Panc1 (cell line): ENCODE measurements at regions not wholly inside any gene's neighbourhood (a gene's known extent, or its start where the extent isn't known, plus 50 kb on each side); places are given as distances from the start of the nearest gene placed in this dataset.

Experiments used
- ATAC-seq: fragments of 200-7000 bp; cut with Tn5 transposase; 2 replicates; pipeline ENCODE4 v1.9.1; 2020; ENCODE audit warnings: mild to moderate bottlenecking, moderate library complexity
- BruUV-seq: library from RNA; stranded (reverse); fragments of 400-500 nt; replicated peaks from 2 replicates; lab custom pipeline; 2021; lab: Mats Ljungman, UMichigan
- CTCF ChIA-PET: fragments of 300-600 bp; sonication (Branson Sonifier 250); formaldehyde crosslinking; loops from one replicate; lab custom pipeline; 2022; ENCODE audit warnings: antibody characterized with exemption; lab: Charles Lee
- POLR2A ChIA-PET: fragments of 300-600 bp; sonication (Branson Sonifier 250); formaldehyde crosslinking; loops from one replicate; lab custom pipeline; 2022; ENCODE audit warnings: antibody characterized with exemption; lab: Charles Lee
- DNase-seq: peaks from one replicate; pipeline ENCODE4 v3.0.0-alpha.2; 2010; ENCODE audit warnings: low read depth, low spot score
- H3K27ac ChIP-seq: 2 replicates; pipeline ENCODE4 v1.5.1; 2011; ENCODE audit warnings: mild to moderate bottlenecking, low read length, inconsistent platforms
- H3K27me3 ChIP-seq: fragments of 200-500 bp; sonication (Bioruptor generic); 2 replicates; pipeline ENCODE4 v1.6.0; 2014; ENCODE audit warnings: low read length, inconsistent platforms; ENCODE audit not compliant: control insufficient read depth, insufficient read depth
- H3K36me3 ChIP-seq: fragments of 200-500 bp; sonication (Bioruptor generic); 2 replicates; pipeline ENCODE4 v1.5.1; 2014; ENCODE audit warnings: inconsistent platforms, mild to moderate bottlenecking, low read length, moderate library complexity; ENCODE audit not compliant: control insufficient read depth, insufficient read depth
- H3K4me1 ChIP-seq: 2 replicates; pipeline ENCODE4 v1.5.1; 2011; ENCODE audit warnings: inconsistent platforms, mild to moderate bottlenecking, low read length, moderate library complexity; ENCODE audit not compliant: control insufficient read depth, insufficient read depth
- H3K4me3 ChIP-seq, 2 experiments: 2 replicates each; pipeline ENCODE4 v1.5.1; 2011 to 2012; ENCODE audit warnings: low read depth in 2 of 2, low read length in 2 of 2, mild to moderate bottlenecking in 2 of 2, inconsistent platforms in 1 of 2, moderate library complexity in 1 of 2
- H3K9me3 ChIP-seq: fragments of 200-500 bp; sonication (Bioruptor generic); 2 replicates; pipeline ENCODE4 v1.5.1; 2014; ENCODE audit warnings: low read depth, mild to moderate bottlenecking, inconsistent platforms, low read length, moderate library complexity; ENCODE audit not compliant: control insufficient read depth, insufficient read depth
- POLR2AphosphoS5 ChIP-seq: IDR thresholded peaks from 2 replicates; pipeline ENCODE4 v1.6.1; 2012; ENCODE audit warnings: mild to moderate bottlenecking, low read depth, low read length, moderate library complexity
- SIN3A ChIP-seq: IDR thresholded peaks from 2 replicates; pipeline ENCODE4 v1.6.1; 2012; ENCODE audit warnings: low read depth, mild to moderate bottlenecking, low read length, moderate library complexity, borderline replicate concordance; ENCODE audit not compliant: insufficient read depth
- TCF7L2 ChIP-seq: IDR thresholded peaks from 2 replicates; pipeline ENCODE4 v1.6.1; 2011; ENCODE audit warnings: mild to moderate bottlenecking, low read depth, low read length, inconsistent platforms
- in situ Hi-C: cut with HindIII; loops from 2 replicates; pipeline ENCODE4 v1.10.0; 2016; ENCODE audit warnings: low sequenced_read_pairs, low pct_unique_long_range_greater_than_20kb
- intact Hi-C: fragments of 100-400 bp; cut with micrococcal nuclease; formaldehyde crosslinking; loops from one replicate; pipeline ENCODE4 v1.10.0; 2022; ENCODE audit not compliant: unreplicated experiment
- TF ChIP-seq, protein P1 (sequence below): fragments of 450-650 bp; IDR thresholded peaks from 2 replicates; pipeline ENCODE4 v1.5.1; 2017; ENCODE audit warnings: mild to moderate bottlenecking
- TF ChIP-seq, protein P2 (sequence below), 2 experiments: IDR thresholded peaks; 2 replicates each; pipeline ENCODE4 v1.6.1; 2011 to 2012; ENCODE audit warnings: low read depth in 2 of 2, control low read depth in 1 of 2, low read length in 1 of 2, mild to moderate bottlenecking in 1 of 2, moderate library complexity in 1 of 2; ENCODE audit not compliant: insufficient read depth in 1 of 2

DNA sequence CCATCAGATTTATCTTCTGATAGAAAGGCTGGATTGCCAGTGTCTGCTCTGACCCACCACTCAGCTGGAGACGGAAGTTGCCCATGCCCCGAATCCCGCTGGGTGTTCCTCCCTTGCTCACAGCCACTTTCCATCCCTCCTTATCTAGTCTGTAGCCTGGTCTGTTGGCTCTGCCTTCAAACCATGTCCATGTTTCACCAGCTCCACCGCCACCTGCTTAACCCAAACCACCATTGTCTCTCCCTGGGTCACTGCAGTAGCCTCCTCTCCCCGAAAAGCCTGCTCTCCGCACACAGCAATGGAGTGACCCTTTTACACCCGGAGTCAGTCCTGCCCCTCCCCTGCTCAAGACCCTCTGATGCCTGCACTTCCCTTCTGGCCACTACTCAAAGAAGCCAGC lies 60.4 kb downstream of the GLI2 start:
- no peaks in the 10 kb centered on the region for H3K4me1 ChIP-seq
- no TSS peak for BruUV-seq

DNA sequence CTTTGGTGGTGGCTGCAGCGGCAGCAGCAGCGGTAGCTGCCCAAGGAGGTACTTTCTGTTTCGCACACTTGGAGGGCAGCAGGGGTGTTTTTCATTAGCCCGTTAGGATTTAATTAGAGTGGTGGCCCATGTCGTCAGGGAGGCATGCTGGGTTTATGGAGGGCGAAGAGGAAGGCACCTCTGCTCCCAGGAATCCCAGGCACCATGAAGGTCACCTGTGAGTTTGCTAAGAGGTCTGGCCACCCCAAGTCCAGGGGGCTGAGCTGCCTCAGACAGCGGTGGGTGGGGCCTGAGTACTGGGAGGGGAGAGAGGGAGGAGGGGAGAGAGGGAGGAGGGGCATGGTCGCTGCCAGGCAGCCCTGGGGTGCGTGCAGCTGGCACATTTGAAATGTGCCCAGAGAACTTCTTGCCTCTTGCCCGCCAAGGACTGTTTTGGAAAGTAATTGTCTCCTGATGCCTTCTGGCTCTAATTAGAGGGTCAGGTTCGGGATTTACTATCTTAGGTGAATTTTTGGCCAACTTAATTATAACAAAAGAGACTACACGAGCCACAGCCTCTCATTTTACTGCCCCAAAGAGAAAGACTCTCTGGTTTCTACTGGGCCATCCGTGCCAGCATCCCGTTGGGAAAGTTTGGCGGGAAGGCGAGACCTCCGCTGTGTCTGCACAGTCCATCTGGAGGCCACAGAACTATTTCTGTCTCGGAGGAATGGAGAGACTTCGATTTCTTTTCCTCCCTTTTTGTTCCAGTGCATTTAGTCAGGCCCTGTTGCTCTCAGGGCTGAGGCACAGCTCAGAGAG lies 62.0 kb downstream of the GLI2 start:
- Histone ChIP-seq H3K27me3 (no peaks in the 10 kb centered on the region), H3K4me1 (no peaks in the 10 kb centered on the region), H3K36me3 (no peaks in the 10 kb centered on the region), H3K4me3 (no peak overlapping the region), H3K27ac (no peak overlapping the region), H3K9me3 (no peaks in the 10 kb centered on the region)
- ATAC-seq (no peak), DNase-seq (no peak)
- in situ Hi-C loops (no loop called here), intact Hi-C loops (no loop called here)
- CTCF ChIA-PET = no interaction called here
- BruUV-seq = no TSS peak
- TF ChIP-seq POLR2AphosphoS5 (no peak), TCF7L2 (no peak), SIN3A (no peak)
- TF ChIP-seq, protein P1, sequence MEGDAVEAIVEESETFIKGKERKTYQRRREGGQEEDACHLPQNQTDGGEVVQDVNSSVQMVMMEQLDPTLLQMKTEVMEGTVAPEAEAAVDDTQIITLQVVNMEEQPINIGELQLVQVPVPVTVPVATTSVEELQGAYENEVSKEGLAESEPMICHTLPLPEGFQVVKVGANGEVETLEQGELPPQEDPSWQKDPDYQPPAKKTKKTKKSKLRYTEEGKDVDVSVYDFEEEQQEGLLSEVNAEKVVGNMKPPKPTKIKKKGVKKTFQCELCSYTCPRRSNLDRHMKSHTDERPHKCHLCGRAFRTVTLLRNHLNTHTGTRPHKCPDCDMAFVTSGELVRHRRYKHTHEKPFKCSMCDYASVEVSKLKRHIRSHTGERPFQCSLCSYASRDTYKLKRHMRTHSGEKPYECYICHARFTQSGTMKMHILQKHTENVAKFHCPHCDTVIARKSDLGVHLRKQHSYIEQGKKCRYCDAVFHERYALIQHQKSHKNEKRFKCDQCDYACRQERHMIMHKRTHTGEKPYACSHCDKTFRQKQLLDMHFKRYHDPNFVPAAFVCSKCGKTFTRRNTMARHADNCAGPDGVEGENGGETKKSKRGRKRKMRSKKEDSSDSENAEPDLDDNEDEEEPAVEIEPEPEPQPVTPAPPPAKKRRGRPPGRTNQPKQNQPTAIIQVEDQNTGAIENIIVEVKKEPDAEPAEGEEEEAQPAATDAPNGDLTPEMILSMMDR = no peak
- TF ChIP-seq, protein P2, sequence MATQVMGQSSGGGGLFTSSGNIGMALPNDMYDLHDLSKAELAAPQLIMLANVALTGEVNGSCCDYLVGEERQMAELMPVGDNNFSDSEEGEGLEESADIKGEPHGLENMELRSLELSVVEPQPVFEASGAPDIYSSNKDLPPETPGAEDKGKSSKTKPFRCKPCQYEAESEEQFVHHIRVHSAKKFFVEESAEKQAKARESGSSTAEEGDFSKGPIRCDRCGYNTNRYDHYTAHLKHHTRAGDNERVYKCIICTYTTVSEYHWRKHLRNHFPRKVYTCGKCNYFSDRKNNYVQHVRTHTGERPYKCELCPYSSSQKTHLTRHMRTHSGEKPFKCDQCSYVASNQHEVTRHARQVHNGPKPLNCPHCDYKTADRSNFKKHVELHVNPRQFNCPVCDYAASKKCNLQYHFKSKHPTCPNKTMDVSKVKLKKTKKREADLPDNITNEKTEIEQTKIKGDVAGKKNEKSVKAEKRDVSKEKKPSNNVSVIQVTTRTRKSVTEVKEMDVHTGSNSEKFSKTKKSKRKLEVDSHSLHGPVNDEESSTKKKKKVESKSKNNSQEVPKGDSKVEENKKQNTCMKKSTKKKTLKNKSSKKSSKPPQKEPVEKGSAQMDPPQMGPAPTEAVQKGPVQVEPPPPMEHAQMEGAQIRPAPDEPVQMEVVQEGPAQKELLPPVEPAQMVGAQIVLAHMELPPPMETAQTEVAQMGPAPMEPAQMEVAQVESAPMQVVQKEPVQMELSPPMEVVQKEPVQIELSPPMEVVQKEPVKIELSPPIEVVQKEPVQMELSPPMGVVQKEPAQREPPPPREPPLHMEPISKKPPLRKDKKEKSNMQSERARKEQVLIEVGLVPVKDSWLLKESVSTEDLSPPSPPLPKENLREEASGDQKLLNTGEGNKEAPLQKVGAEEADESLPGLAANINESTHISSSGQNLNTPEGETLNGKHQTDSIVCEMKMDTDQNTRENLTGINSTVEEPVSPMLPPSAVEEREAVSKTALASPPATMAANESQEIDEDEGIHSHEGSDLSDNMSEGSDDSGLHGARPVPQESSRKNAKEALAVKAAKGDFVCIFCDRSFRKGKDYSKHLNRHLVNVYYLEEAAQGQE (IDR thresholded peaks at IDR 0.05; ENCODE audit: insufficient read depth in 1 of 2, low read depth in 2 of 2, low read length in 1 of 2) = no peak
- POLR2A ChIA-PET = no interaction called here

More for the DNA sequence above, 60.4 kb downstream of the GLI2 start:
- H3K36me3 ChIP-seq = no peaks in the 10 kb centered on the region
- ChIA-PET POLR2A (no interaction called here), CTCF (no interaction called here)
- no peaks in the 10 kb centered on the region for H3K9me3 ChIP-seq
- no peaks in the 10 kb centered on the region for H3K27me3 ChIP-seq
- TF ChIP-seq POLR2AphosphoS5 = no peak
- TF ChIP-seq, protein P1 = no peak
- no peak for TF ChIP-seq SIN3A
- TF ChIP-seq TCF7L2 = no peak
- TF ChIP-seq, protein P2 (IDR thresholded peaks at IDR 0.05; ENCODE audit: insufficient read depth in 1 of 2, low read depth in 2 of 2, low read length in 1 of 2) = no peak
- ATAC-seq (no peak), DNase-seq (no peak)
- intact Hi-C loops (no loop called here), in situ Hi-C loops (no loop called here)
- H3K4me3 ChIP-seq = no peak overlapping the region
- no peak overlapping the region for H3K27ac ChIP-seq
